IMR-90 (cell line): ENCODE measurements at regions not wholly inside any gene's neighbourhood (a gene's known extent, or its start where the extent isn't known, plus 50 kb on each side); places are given as distances from the start of the nearest gene placed in this dataset.

Experiments used
- ATAC-seq: fragments of 200-7000 bp; cut with Tn5 transposase; 2 replicates; pipeline ENCODE4 v1.9.1; 2020; ENCODE audit warnings: low read depth, mild to moderate bottlenecking, moderate library complexity
- BruUV-seq: library from RNA; stranded (reverse); fragments of 400-500 nt; replicated peaks from 2 replicates; lab custom pipeline; 2021; lab: Mats Ljungman, UMichigan
- CTCF ChIA-PET: fragments of 300-600 bp; formaldehyde crosslinking; extraction: SDS; loops from one replicate; lab custom pipeline; 2021; ENCODE audit warnings: antibody characterized with exemption; lab: Yijun Ruan, JAX
- POLR2A ChIA-PET: fragments of 300-600 bp; sonication (Branson Sonifier 250); formaldehyde crosslinking; loops from one replicate; lab custom pipeline; 2022; ENCODE audit warnings: antibody characterized with exemption; ENCODE audit not compliant: unreplicated experiment; lab: Charles Lee
- DNase-seq: peaks from one replicate; pipeline ENCODE4 v3.0.0; 2013
- H2AFZ ChIP-seq: replicated peaks from 2 replicates; pipeline ENCODE3; 2013; ENCODE audit warnings: low read length, mild to moderate bottlenecking; ENCODE audit not compliant: poor library complexity
- H2AK5ac ChIP-seq: 2 replicates; pipeline ENCODE4 v1.6.1; 2013; ENCODE audit warnings: low read depth, low read length, inconsistent platforms
- H2AK9ac ChIP-seq: replicated peaks from 2 replicates; pipeline ENCODE3; 2013; ENCODE audit warnings: mild to moderate bottlenecking, low read depth, low read length, moderate library complexity; ENCODE audit not compliant: poor library complexity
- H2BK120ac ChIP-seq: 2 replicates; pipeline ENCODE4 v1.6.1; 2013; ENCODE audit warnings: low read depth, low read length, inconsistent platforms
- H2BK15ac ChIP-seq: 3 replicates; pipeline ENCODE4 v1.6.1; 2013; ENCODE audit warnings: low read depth, low read length, inconsistent platforms
- H2BK20ac ChIP-seq: 2 replicates; pipeline ENCODE4 v1.6.1; 2013; ENCODE audit warnings: low read depth, mild to moderate bottlenecking, inconsistent platforms, low read length, moderate library complexity
- H2BK5ac ChIP-seq: 2 replicates; pipeline ENCODE4 v1.6.1; 2013; ENCODE audit warnings: mild to moderate bottlenecking, low read depth, low read length, inconsistent platforms; ENCODE audit not compliant: poor library complexity, severe bottlenecking
- H3K14ac ChIP-seq: replicated peaks from 2 replicates; pipeline ENCODE4 v1.6.1; 2013; ENCODE audit warnings: low read depth, low read length, inconsistent platforms
- H3K18ac ChIP-seq: 2 replicates; pipeline ENCODE4 v1.6.1; 2013; ENCODE audit warnings: low read depth, low read length, control low read depth
- H3K23ac ChIP-seq: 2 replicates; pipeline ENCODE4 v1.6.1; 2013; ENCODE audit warnings: low read depth, low read length, inconsistent platforms
- H3K27ac ChIP-seq: 2 replicates; pipeline ENCODE4 v1.5.1; 2013; ENCODE audit warnings: mild to moderate bottlenecking, control low read depth, low read length; ENCODE audit not compliant: insufficient read depth
- H3K27me3 ChIP-seq: 2 replicates; pipeline ENCODE4 v1.6.1; 2013; ENCODE audit warnings: low read length; ENCODE audit not compliant: control insufficient read depth, insufficient read depth
- H3K36me3 ChIP-seq: 2 replicates; pipeline ENCODE4 v1.6.1; 2013; ENCODE audit warnings: low read length, mixed read lengths; ENCODE audit not compliant: control insufficient read depth, insufficient read depth
- H3K4ac ChIP-seq: 2 replicates; pipeline ENCODE4 v1.6.1; 2013; ENCODE audit warnings: low read depth, low read length, inconsistent platforms
- H3K4me1 ChIP-seq: 2 replicates; pipeline ENCODE4 v1.6.1; 2013; ENCODE audit warnings: low read length, mixed read lengths; ENCODE audit not compliant: control insufficient read depth, insufficient read depth
- H3K4me2 ChIP-seq: 2 replicates; pipeline ENCODE4 v1.6.1; 2013; ENCODE audit warnings: low read depth, mild to moderate bottlenecking, control low read depth, low read length, moderate library complexity
- H3K4me3 ChIP-seq: 2 replicates; pipeline ENCODE4 v1.5.1; 2013; ENCODE audit warnings: low read depth, mild to moderate bottlenecking, control low read depth, low read length, moderate library complexity; ENCODE audit not compliant: insufficient read depth
- H3K56ac ChIP-seq: 2 replicates; pipeline ENCODE4 v1.6.1; 2013; ENCODE audit warnings: low read length, inconsistent platforms; ENCODE audit not compliant: insufficient read depth; ENCODE audit errors: extremely low read depth
- H3K79me1 ChIP-seq, 2 experiments: 2 replicates each; pipeline ENCODE4 v1.6.1; 2013; ENCODE audit warnings: low read length in 2 of 2, inconsistent platforms in 1 of 2, low read depth in 1 of 2
- H3K9ac ChIP-seq: 2 replicates; pipeline ENCODE4 v1.6.1; 2013; ENCODE audit warnings: low read depth, low read length, control low read depth
- H3K9me1 ChIP-seq: 2 replicates; pipeline ENCODE4 v1.6.1; 2013; ENCODE audit warnings: low read length, inconsistent platforms; ENCODE audit not compliant: insufficient read depth
- H3K9me3 ChIP-seq: 2 replicates; pipeline ENCODE4 v1.6.1; 2013; ENCODE audit warnings: low read length; ENCODE audit not compliant: control insufficient read depth, insufficient read depth
- H4K20me1 ChIP-seq: 2 replicates; pipeline ENCODE4 v1.6.1; 2013; ENCODE audit warnings: low read length, inconsistent platforms; ENCODE audit not compliant: insufficient read depth
- H4K5ac ChIP-seq: 2 replicates; pipeline ENCODE4 v1.6.1; 2013; ENCODE audit warnings: mild to moderate bottlenecking, low read depth, low read length, control low read depth
- H4K8ac ChIP-seq, 2 experiments: 2 replicates each; pipeline ENCODE4 v1.6.1; 2013; ENCODE audit warnings: low read depth in 2 of 2, low read length in 2 of 2, control low read depth in 1 of 2, inconsistent platforms in 1 of 2
- H4K91ac ChIP-seq: 2 replicates; pipeline ENCODE4 v1.6.1; 2013; ENCODE audit warnings: low read depth, low read length, inconsistent platforms; ENCODE audit not compliant: insufficient read depth
- CEBPB ChIP-seq: IDR thresholded peaks from 2 replicates; pipeline ENCODE4 v1.6.1; 2012; ENCODE audit warnings: low read depth, low read length, improper control_type of control experiment
- FOS ChIP-seq: fragments of 150-350 bp; IDR thresholded peaks from 2 replicates; pipeline ENCODE4 v1.6.1; 2016; ENCODE audit warnings: low read depth, low read length
- WGBS, 2 experiments: methylation state at CpG; one replicate each; pipeline versions ENCODE4 v1.1.5 to v1.1.7; 2013; ENCODE audit warnings: missing lambda C conversion rate in 2 of 2; ENCODE audit not compliant: insufficient read length in 1 of 2; ENCODE audit errors: extremely low coverage in 2 of 2; 5-methylcytosine and 5-hydroxymethylcytosine counted together
- dilution Hi-C: fragments of 300-500 bp; cut with HindIII; formaldehyde crosslinking; loops from one replicate; pipeline ENCODE4 v1.14.3; 2018; ENCODE audit warnings: low sequenced_read_pairs; ENCODE audit not compliant: unreplicated experiment
- in situ Hi-C: fragments of 300-500 bp; cut with MboI; formaldehyde crosslinking; loops from 3 replicates; pipeline ENCODE4 v1.14.3; 2019; ENCODE audit warnings: low sequenced_read_pairs, inconsistent platforms, mixed read lengths
- intact Hi-C: fragments of 100-400 bp; cut with micrococcal nuclease; formaldehyde crosslinking; loops from 2 replicates; pipeline ENCODE4 v1.10.0; 2022

DNA sequence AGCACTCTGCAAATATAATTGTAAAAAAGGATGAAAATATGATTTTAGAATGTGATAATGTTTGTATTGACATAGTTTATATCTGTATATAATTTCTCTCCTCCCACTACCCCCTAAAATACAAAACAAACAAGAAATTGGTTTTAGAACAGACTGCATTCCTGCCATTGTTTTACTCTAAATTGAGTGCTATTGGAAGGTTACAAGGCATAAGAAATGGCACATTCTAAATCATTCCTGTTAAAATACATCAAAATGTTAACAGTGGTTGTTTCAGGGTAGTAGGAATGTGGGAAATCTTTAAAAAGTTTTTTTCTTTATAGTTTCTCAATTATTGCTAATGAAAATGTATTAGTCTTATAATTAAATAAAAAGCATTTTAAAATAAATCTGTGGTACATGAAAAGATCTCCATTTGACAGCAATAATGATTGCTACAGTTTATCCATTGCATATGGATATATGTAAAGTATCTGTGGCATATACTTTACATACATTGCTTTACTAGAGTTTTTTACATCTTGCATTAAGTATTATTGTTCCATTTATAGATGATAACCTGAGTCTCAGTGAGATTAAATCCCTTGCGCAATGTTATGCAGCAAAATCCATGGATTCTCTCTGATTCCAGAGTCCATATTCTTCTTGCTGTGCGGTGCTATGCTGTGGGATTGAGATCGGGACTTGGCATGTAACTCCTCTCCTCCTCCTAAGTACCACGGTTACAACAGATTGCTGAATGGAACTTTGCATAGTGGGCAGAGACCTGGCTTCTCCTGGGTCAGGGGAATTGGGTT, 319.8 kb downstream of the LMO4 start:
- no peak overlapping the region for H2BK5ac ChIP-seq
- H3K4me1 ChIP-seq = no peaks in the 10 kb centered on the region
- BruUV-seq = no TSS peak
- no peak overlapping the region for H3K4me3 ChIP-seq
- H3K79me1 ChIP-seq = no peaks in the 10 kb centered on the region
- no peak overlapping the region for H2AK9ac ChIP-seq
- no peak overlapping the region for H2BK120ac ChIP-seq
- no peak overlapping the region for H3K56ac ChIP-seq
- dilution Hi-C loops (no loop called here), intact Hi-C loops (no loop called here), in situ Hi-C loops (no loop called here)
- H2BK15ac ChIP-seq = no peak overlapping the region
- no peak overlapping the region for H4K8ac ChIP-seq
- H3K23ac ChIP-seq = no peak overlapping the region
- ChIA-PET POLR2A (no interaction called here), CTCF (no interaction called here)
- no peak overlapping the region for H3K4me2 ChIP-seq
- no peaks in the 10 kb centered on the region for H3K9me3 ChIP-seq
- no peak overlapping the region for H3K9ac ChIP-seq
- H3K27me3 ChIP-seq = no peaks in the 10 kb centered on the region
- H3K18ac ChIP-seq = no peak overlapping the region
- no peak overlapping the region for H2BK20ac ChIP-seq
- no peak overlapping the region for H3K27ac ChIP-seq
- H3K4ac ChIP-seq = no peak overlapping the region
- no peaks in the 10 kb centered on the region for H3K36me3 ChIP-seq
- no peak overlapping the region for H3K14ac ChIP-seq
- ATAC-seq (no peak), DNase-seq (no peak)
- H3K9me1 ChIP-seq = no peaks in the 10 kb centered on the region
- no peak overlapping the region for H4K91ac ChIP-seq
- 83% methylated on average over 1 of the region's 4 CpGs; no CpG with 5 or more reads in 1 of the 2 experiments for WGBS, 2 experiments
- H2AFZ ChIP-seq = no peak overlapping the region
- no peaks in the 10 kb centered on the region for H4K20me1 ChIP-seq
- TF ChIP-seq CEBPB (peak; percentile 79), FOS (no peak)
- no peak overlapping the region for H4K5ac ChIP-seq
- no peak overlapping the region for H2AK5ac ChIP-seq
